Parathyroid adenoma (tissue), 2 donors: ENCODE measurements at regions not wholly inside any gene's neighbourhood (a gene's known extent, or its start where the extent isn't known, plus 50 kb on each side); places are given as distances from the start of the nearest gene placed in this dataset.

Experiments used
- H2AFZ ChIP-seq: fragments of 300-600 bp; sonication (generic); one replicate; pipeline ENCODE4 v1.7.0; 2017; ENCODE audit warnings: antibody characterized with exemption, mild to moderate bottlenecking
- H3K27ac ChIP-seq: fragments of 300-600 bp; sonication (generic); one replicate; pipeline ENCODE4 v1.7.0; 2017
- H3K27me3 ChIP-seq: fragments of 300-600 bp; sonication (generic); one replicate; pipeline ENCODE4 v1.7.0; 2017; ENCODE audit warnings: low read length; ENCODE audit not compliant: control insufficient read depth, insufficient read depth
- H3K36me3 ChIP-seq: fragments of 300-600 bp; sonication (generic); one replicate; pipeline ENCODE4 v1.7.0; 2017; ENCODE audit warnings: low read length; ENCODE audit not compliant: control insufficient read depth, insufficient read depth
- H3K4me1 ChIP-seq: fragments of 300-600 bp; sonication (generic); one replicate; pipeline ENCODE4 v1.7.0; 2017; ENCODE audit warnings: control low read depth
- H3K4me2 ChIP-seq: fragments of 300-600 bp; sonication (generic); one replicate; pipeline ENCODE4 v1.7.0; 2017; ENCODE audit warnings: low read length
- H3K4me3 ChIP-seq: fragments of 300-600 bp; sonication (generic); one replicate; pipeline ENCODE4 v1.7.0; 2017; ENCODE audit warnings: low read depth, low read length
- H3K79me2 ChIP-seq: fragments of 300-600 bp; sonication (generic); one replicate; pipeline ENCODE4 v1.7.0; 2017; ENCODE audit warnings: control low read depth
- H3K9ac ChIP-seq: fragments of 300-600 bp; sonication (generic); one replicate; pipeline ENCODE4 v1.7.0; 2017; ENCODE audit warnings: mild to moderate bottlenecking
- H3K9me3 ChIP-seq: fragments of 300-600 bp; sonication (generic); one replicate; pipeline ENCODE4 v1.7.0; 2017; ENCODE audit warnings: low read length; ENCODE audit not compliant: control insufficient read depth
- TF ChIP-seq, protein P1 (sequence below): fragments of 300-600 bp; sonication (generic); IDR thresholded peaks from one replicate; pipeline ENCODE4 v1.7.0; 2017; ENCODE audit warnings: antibody characterized with exemption, mild to moderate bottlenecking
- donor health status: primary hyperparathyroidism.

- no peaks in the 10 kb centered on the region for H3K27me3 ChIP-seq
- no peaks in the 10 kb centered on the region for H3K4me1 ChIP-seq
- no peak overlapping the region for H3K4me3 ChIP-seq
- H3K4me2 ChIP-seq, result no peak overlapping the region
- no peak overlapping the region for H3K9ac ChIP-seq
- no peaks in the 10 kb centered on the region for H3K9me3 ChIP-seq
- no peak overlapping the region for H2AFZ ChIP-seq
- H3K79me2 ChIP-seq, result no peaks in the 10 kb centered on the region
- TF ChIP-seq, protein P1, sequence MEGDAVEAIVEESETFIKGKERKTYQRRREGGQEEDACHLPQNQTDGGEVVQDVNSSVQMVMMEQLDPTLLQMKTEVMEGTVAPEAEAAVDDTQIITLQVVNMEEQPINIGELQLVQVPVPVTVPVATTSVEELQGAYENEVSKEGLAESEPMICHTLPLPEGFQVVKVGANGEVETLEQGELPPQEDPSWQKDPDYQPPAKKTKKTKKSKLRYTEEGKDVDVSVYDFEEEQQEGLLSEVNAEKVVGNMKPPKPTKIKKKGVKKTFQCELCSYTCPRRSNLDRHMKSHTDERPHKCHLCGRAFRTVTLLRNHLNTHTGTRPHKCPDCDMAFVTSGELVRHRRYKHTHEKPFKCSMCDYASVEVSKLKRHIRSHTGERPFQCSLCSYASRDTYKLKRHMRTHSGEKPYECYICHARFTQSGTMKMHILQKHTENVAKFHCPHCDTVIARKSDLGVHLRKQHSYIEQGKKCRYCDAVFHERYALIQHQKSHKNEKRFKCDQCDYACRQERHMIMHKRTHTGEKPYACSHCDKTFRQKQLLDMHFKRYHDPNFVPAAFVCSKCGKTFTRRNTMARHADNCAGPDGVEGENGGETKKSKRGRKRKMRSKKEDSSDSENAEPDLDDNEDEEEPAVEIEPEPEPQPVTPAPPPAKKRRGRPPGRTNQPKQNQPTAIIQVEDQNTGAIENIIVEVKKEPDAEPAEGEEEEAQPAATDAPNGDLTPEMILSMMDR, result no peak
- H3K36me3 ChIP-seq, result no peaks in the 10 kb centered on the region
- H3K27ac ChIP-seq, result no peak overlapping the region
Observed at GRCh38 chr18:1487457-1487856, 582.8 kb downstream of the ADCYAP1 start.

GRCh38 chr18:1488394-1488793, 583.7 kb downstream of the ADCYAP1 start:
- H3K4me2 ChIP-seq, result no peak overlapping the region
- no peaks in the 10 kb centered on the region for H3K27me3 ChIP-seq
- no peak overlapping the region for H3K4me3 ChIP-seq
- no peaks in the 10 kb centered on the region for H3K4me1 ChIP-seq
- no peaks in the 10 kb centered on the region for H3K79me2 ChIP-seq
- H2AFZ ChIP-seq, result no peak overlapping the region
- TF ChIP-seq, protein P1, result no peak
- H3K9ac ChIP-seq, result no peak overlapping the region
- H3K27ac ChIP-seq, result no peak overlapping the region
- H3K36me3 ChIP-seq, result no peaks in the 10 kb centered on the region
- no peaks in the 10 kb centered on the region for H3K9me3 ChIP-seq

DNA sequence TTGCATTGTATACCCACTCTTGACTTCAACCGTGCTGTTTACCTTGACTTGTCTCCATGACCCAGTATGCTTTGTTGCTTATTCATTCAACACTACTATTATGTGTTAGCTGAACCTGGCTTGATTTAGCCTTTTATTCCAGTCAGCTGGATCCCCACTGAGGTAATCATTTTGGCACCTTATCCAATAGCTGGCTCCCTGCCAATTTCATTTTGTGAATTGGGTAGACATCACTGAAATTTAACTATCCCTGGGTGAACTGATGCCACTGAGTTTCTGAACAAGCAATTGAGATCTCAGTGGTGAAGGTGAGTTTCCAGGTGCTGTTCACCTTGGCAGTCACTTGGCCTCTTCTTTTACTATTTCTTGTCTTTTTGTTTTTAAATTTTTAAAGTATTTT, 584.3 kb downstream of the ADCYAP1 start:
- Histone ChIP-seq H3K9me3 (no peaks in the 10 kb centered on the region), H3K79me2 (no peaks in the 10 kb centered on the region), H3K36me3 (no peaks in the 10 kb centered on the region), H2AFZ (no peak overlapping the region), H3K9ac (no peak overlapping the region), H3K27ac (no peak overlapping the region), H3K4me1 (no peaks in the 10 kb centered on the region), H3K4me3 (no peak overlapping the region), H3K4me2 (no peak overlapping the region), H3K27me3 (no peaks in the 10 kb centered on the region)
- TF ChIP-seq, protein P1, result no peak

DNA sequence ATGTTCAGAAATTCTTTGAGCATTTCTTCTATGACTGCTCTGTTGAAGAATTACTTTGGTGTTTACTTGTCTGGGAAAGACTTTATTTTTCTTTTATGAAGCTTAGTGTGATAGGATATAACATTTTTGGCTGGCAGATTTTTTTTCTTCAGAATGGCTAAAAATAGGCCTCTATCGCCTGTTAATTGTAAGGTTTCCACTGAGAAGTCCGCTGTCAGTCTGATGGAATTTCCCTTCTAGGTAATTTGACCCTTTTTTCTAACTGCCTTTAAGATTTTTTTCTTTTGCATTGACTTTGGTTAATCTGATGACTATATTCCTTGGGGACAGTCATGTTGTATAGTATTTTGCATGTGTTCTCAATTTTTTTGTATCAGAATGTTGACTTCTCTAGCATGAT, 590.7 kb downstream of the ADCYAP1 start:
- TF ChIP-seq, protein P1, result no peak
- Histone ChIP-seq H3K4me2 (no peak overlapping the region), H3K9me3 (no peaks in the 10 kb centered on the region), H3K4me1 (no peaks in the 10 kb centered on the region), H3K36me3 (no peaks in the 10 kb centered on the region), H3K79me2 (no peaks in the 10 kb centered on the region), H3K27ac (no peak overlapping the region), H3K27me3 (no peaks in the 10 kb centered on the region), H3K9ac (no peak overlapping the region), H2AFZ (no peak overlapping the region), H3K4me3 (no peak overlapping the region)

GRCh38 chr18:1496096-1496495, 591.4 kb downstream of the ADCYAP1 start:
- no peak overlapping the region for H3K27ac ChIP-seq
- H3K79me2 ChIP-seq, result no peaks in the 10 kb centered on the region
- H3K4me2 ChIP-seq, result no peak overlapping the region
- H3K4me3 ChIP-seq, result no peak overlapping the region
- no peak overlapping the region for H3K9ac ChIP-seq
- no peaks in the 10 kb centered on the region for H3K36me3 ChIP-seq
- no peak overlapping the region for H2AFZ ChIP-seq
- H3K27me3 ChIP-seq, result no peaks in the 10 kb centered on the region
- H3K9me3 ChIP-seq, result no peaks in the 10 kb centered on the region
- TF ChIP-seq, protein P1, result no peak
- no peaks in the 10 kb centered on the region for H3K4me1 ChIP-seq
